GM10266 (cell line): ENCODE measurements at regions not wholly inside any gene's neighbourhood (a gene's known extent, or its start where the extent isn't known, plus 50 kb on each side); places are given as distances from the start of the nearest gene placed in this dataset.

ENCODE experiments used
- DNase-seq: peaks from one replicate; pipeline ENCODE4 v3.0.0; 2012; ENCODE audit errors: extremely low spot score
- CTCF ChIP-seq: IDR thresholded peaks from 2 replicates; pipeline ENCODE4 v1.5.1; 2012; ENCODE audit warnings: mild to moderate bottlenecking, low read depth; ENCODE audit not compliant: control insufficient read depth, insufficient read depth; ENCODE audit errors: missing control alignments

- DNase-seq: no peak
- no peak for TF ChIP-seq CTCF
Observed at GRCh38 chr1:5480906-5481305, 511.3 kb downstream of the NPHP4 start.

- TF ChIP-seq CTCF: no peak
- no peak for DNase-seq
Observed at GRCh38 chr1:5479876-5480646, 512.2 kb downstream of the NPHP4 start.

GRCh38 chr1:5478961-5479360, 513.3 kb downstream of the NPHP4 start:
- no peak for TF ChIP-seq CTCF
- no peak for DNase-seq

GRCh38 chr1:5478156-5478695, 514.0 kb downstream of the NPHP4 start:
- TF ChIP-seq CTCF: no peak
- no peak for DNase-seq

- no peak for TF ChIP-seq CTCF
- no peak for DNase-seq
Observed at GRCh38 chr1:5477716-5478115, 514.5 kb downstream of the NPHP4 start.

GRCh38 chr1:5475572-5475971, 516.7 kb downstream of the NPHP4 start:
- TF ChIP-seq CTCF: no peak
- no peak for DNase-seq

GRCh38 chr1:5473268-5473667, 519.0 kb downstream of the NPHP4 start:
- DNase-seq: no peak
- no peak for TF ChIP-seq CTCF
